ENCODE measurements at regions not wholly inside any gene's neighbourhood (a gene's known extent, or its start where the extent isn't known, plus 50 kb on each side); places are given as distances from the start of the nearest gene placed in this dataset.

DNA sequence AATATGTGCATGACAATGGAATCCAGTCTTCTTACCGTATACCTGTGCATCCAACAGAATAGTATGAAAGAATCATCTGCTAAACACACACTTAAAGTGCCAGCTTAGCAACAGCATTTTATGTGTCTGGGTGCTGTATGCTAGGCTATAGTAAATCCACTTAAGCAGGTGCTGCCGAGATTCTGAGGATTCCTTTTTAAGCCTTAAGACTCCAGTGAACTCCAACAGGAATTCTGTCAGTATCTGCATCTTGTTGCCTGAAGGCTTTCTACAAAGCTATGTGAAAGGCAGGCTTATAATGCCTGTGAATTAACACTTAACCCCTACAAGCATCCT lies 1076.4 kb upstream of the PABPC4L start:
- TF ChIP-seq, protein P1, sequence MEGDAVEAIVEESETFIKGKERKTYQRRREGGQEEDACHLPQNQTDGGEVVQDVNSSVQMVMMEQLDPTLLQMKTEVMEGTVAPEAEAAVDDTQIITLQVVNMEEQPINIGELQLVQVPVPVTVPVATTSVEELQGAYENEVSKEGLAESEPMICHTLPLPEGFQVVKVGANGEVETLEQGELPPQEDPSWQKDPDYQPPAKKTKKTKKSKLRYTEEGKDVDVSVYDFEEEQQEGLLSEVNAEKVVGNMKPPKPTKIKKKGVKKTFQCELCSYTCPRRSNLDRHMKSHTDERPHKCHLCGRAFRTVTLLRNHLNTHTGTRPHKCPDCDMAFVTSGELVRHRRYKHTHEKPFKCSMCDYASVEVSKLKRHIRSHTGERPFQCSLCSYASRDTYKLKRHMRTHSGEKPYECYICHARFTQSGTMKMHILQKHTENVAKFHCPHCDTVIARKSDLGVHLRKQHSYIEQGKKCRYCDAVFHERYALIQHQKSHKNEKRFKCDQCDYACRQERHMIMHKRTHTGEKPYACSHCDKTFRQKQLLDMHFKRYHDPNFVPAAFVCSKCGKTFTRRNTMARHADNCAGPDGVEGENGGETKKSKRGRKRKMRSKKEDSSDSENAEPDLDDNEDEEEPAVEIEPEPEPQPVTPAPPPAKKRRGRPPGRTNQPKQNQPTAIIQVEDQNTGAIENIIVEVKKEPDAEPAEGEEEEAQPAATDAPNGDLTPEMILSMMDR (conservative IDR thresholded peaks at IDR 0.05 in 1 of 2, IDR thresholded peaks at IDR 0.05 in 1 of 2; ENCODE audit: extremely low read depth in 1 of 2, insufficient read depth in 1 of 2, low read depth in 1 of 2, low read length in 2 of 2): no peak
- TF ChIP-seq EZH2 (IDR thresholded peaks at IDR 0.05; ENCODE audit: borderline replicate concordance, low read length): no peak

Data from mammary epithelial cell (primary cell).